ENCODE measurements at regions not wholly inside any gene's neighbourhood (a gene's known extent, or its start where the extent isn't known, plus 50 kb on each side); places are given as distances from the start of the nearest gene placed in this dataset.

DNA sequence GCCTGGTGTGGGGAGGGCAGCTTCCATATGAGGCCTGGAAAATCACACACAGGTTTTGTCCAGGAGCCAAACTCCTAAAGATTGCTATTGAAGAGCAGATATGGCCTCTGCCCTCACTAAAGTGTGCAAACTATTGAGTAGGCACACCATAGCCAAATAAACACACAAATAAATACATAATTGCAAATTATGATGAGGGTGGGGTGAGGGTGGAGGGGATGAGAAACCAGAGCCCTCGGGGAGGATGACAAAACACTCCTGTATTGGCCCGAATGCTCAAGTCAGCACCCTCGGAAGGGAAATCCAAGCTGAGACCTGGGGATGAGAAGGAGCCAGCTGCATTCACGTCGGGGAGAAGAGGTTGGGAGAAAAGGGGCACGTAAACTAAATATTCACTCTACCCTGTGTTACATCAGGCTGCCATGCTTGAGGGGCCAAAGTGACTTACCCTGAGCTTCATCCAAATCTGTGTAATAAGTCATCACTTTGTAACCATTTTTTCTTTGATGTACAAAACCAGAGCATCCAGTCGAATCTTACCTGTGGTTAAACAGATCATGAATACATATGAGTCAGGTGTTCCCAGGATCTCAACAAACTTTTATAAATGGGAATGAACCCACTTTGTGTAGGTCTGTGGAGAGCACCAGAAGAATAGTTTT is 73.9 kb upstream of the PCSK1 start:
- Histone ChIP-seq H3K79me2 (replicated peaks; ENCODE audit: insufficient read depth, low read length) (no peaks in the 10 kb centered on the region), H3F3A (ENCODE audit: insufficient read depth, low read length, poor library complexity, severe bottlenecking) (no peaks in the 10 kb centered on the region), H3K9me3 (ENCODE audit: low read length) (no peaks in the 10 kb centered on the region), H2AFZ (ENCODE audit: low read depth, low read length) (no peak overlapping the region), H3K36me3 (ENCODE audit: insufficient read depth, low read length) (no peaks in the 10 kb centered on the region), H3K27ac (ENCODE audit: low read length) (no peak overlapping the region), H3K9me2 (ENCODE audit: insufficient read depth, low read length) (no peaks in the 10 kb centered on the region), H4K20me1 (ENCODE audit: insufficient read depth) (no peaks in the 10 kb centered on the region), H3K4me3 (ENCODE audit: low read length) (no peak overlapping the region), H3K9ac (ENCODE audit: low read length) (no peak overlapping the region), H3K4me2 (ENCODE audit: low read length) (no peak overlapping the region), H3K27me3 (ENCODE audit: insufficient read depth, low read depth, low read length) (peaks cover 6% of the 10 kb centered on the region)
- TF ChIP-seq, protein P1, sequence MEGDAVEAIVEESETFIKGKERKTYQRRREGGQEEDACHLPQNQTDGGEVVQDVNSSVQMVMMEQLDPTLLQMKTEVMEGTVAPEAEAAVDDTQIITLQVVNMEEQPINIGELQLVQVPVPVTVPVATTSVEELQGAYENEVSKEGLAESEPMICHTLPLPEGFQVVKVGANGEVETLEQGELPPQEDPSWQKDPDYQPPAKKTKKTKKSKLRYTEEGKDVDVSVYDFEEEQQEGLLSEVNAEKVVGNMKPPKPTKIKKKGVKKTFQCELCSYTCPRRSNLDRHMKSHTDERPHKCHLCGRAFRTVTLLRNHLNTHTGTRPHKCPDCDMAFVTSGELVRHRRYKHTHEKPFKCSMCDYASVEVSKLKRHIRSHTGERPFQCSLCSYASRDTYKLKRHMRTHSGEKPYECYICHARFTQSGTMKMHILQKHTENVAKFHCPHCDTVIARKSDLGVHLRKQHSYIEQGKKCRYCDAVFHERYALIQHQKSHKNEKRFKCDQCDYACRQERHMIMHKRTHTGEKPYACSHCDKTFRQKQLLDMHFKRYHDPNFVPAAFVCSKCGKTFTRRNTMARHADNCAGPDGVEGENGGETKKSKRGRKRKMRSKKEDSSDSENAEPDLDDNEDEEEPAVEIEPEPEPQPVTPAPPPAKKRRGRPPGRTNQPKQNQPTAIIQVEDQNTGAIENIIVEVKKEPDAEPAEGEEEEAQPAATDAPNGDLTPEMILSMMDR (IDR thresholded peaks at IDR 0.05; ENCODE audit: poor library complexity, severe bottlenecking): no peak
- TF ChIP-seq MXI1 (conservative IDR thresholded peaks at IDR 0.05; ENCODE audit: poor library complexity, severe bottlenecking): no peak
- no peak for TF ChIP-seq RAD21 (conservative IDR thresholded peaks at IDR 0.05)
- no peak for TF ChIP-seq EP300 (conservative IDR thresholded peaks at IDR 0.05; ENCODE audit: poor library complexity, severe bottlenecking)
- no peak for TF ChIP-seq POLR2AphosphoS5 (IDR thresholded peaks at IDR 0.05)
- TF ChIP-seq TAF1 (IDR thresholded peaks at IDR 0.05; ENCODE audit: low read depth): no peak
- no peak for TF ChIP-seq SMC3 (conservative IDR thresholded peaks at IDR 0.05; ENCODE audit: poor library complexity)
- TF ChIP-seq, protein P2, sequence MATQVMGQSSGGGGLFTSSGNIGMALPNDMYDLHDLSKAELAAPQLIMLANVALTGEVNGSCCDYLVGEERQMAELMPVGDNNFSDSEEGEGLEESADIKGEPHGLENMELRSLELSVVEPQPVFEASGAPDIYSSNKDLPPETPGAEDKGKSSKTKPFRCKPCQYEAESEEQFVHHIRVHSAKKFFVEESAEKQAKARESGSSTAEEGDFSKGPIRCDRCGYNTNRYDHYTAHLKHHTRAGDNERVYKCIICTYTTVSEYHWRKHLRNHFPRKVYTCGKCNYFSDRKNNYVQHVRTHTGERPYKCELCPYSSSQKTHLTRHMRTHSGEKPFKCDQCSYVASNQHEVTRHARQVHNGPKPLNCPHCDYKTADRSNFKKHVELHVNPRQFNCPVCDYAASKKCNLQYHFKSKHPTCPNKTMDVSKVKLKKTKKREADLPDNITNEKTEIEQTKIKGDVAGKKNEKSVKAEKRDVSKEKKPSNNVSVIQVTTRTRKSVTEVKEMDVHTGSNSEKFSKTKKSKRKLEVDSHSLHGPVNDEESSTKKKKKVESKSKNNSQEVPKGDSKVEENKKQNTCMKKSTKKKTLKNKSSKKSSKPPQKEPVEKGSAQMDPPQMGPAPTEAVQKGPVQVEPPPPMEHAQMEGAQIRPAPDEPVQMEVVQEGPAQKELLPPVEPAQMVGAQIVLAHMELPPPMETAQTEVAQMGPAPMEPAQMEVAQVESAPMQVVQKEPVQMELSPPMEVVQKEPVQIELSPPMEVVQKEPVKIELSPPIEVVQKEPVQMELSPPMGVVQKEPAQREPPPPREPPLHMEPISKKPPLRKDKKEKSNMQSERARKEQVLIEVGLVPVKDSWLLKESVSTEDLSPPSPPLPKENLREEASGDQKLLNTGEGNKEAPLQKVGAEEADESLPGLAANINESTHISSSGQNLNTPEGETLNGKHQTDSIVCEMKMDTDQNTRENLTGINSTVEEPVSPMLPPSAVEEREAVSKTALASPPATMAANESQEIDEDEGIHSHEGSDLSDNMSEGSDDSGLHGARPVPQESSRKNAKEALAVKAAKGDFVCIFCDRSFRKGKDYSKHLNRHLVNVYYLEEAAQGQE (IDR thresholded peaks at IDR 0.05; ENCODE audit: borderline replicate concordance): no peak
- TF ChIP-seq EZH2 (IDR thresholded peaks at IDR 0.05; ENCODE audit: borderline replicate concordance, insufficient read depth, low read length, poor library complexity, severe bottlenecking): no peak

DNA sequence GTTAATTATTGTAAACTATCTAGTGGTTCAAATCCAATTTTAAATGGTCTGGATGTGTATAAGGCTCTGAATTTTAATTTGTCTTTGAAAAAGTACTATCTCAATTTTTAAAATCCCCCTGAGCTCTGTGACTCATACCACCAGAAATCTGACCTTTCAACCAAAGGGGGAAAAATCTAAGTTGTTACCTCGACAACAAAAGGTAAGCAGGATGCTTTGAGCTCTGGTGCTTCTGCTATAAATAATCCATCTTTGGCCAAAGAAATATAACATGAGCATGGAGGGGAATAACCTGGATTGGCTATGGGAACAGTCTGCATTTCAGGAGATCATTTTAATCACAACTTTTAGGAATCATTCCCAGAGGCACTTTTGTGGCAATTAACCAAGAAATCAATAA is 76.3 kb upstream of the PCSK1 start:
- no peak overlapping the region for H3K27ac ChIP-seq (ENCODE audit: low read length)
- no peaks in the 10 kb centered on the region for H3F3A ChIP-seq (ENCODE audit: insufficient read depth, low read length, poor library complexity, severe bottlenecking)
- no peaks in the 10 kb centered on the region for H3K9me3 ChIP-seq (ENCODE audit: low read length)
- no peaks in the 10 kb centered on the region for H3K79me2 ChIP-seq (replicated peaks; ENCODE audit: insufficient read depth, low read length)
- no peak overlapping the region for H3K9ac ChIP-seq (ENCODE audit: low read length)
- peaks cover 3% of the 10 kb centered on the region for H3K27me3 ChIP-seq (ENCODE audit: insufficient read depth, low read depth, low read length)
- no peaks in the 10 kb centered on the region for H4K20me1 ChIP-seq (ENCODE audit: insufficient read depth)
- no peaks in the 10 kb centered on the region for H3K36me3 ChIP-seq (ENCODE audit: insufficient read depth, low read length)
- TF ChIP-seq, protein P1 (IDR thresholded peaks at IDR 0.05; ENCODE audit: poor library complexity, severe bottlenecking): no peak
- TF ChIP-seq MXI1 (conservative IDR thresholded peaks at IDR 0.05; ENCODE audit: poor library complexity, severe bottlenecking) (no peak), RAD21 (conservative IDR thresholded peaks at IDR 0.05) (no peak), EZH2 (IDR thresholded peaks at IDR 0.05; ENCODE audit: borderline replicate concordance, insufficient read depth, low read length, poor library complexity, severe bottlenecking) (no peak), TAF1 (IDR thresholded peaks at IDR 0.05; ENCODE audit: low read depth) (no peak), EP300 (conservative IDR thresholded peaks at IDR 0.05; ENCODE audit: poor library complexity, severe bottlenecking) (no peak), SMC3 (conservative IDR thresholded peaks at IDR 0.05; ENCODE audit: poor library complexity) (no peak), POLR2AphosphoS5 (IDR thresholded peaks at IDR 0.05) (no peak)
- TF ChIP-seq, protein P2 (IDR thresholded peaks at IDR 0.05; ENCODE audit: borderline replicate concordance): no peak
- H3K4me3 ChIP-seq (ENCODE audit: low read length): no peak overlapping the region
- no peaks in the 10 kb centered on the region for H3K9me2 ChIP-seq (ENCODE audit: insufficient read depth, low read length)
- no peak overlapping the region for H3K4me2 ChIP-seq (ENCODE audit: low read length)
- no peak overlapping the region for H2AFZ ChIP-seq (ENCODE audit: low read depth, low read length)
